ENCODE measurements at regions not wholly inside any gene's neighbourhood (a gene's known extent, or its start where the extent isn't known, plus 50 kb on each side); places are given as distances from the start of the nearest gene placed in this dataset.

GRCh38 chr13:54206626-54207025 is 1178.0 kb downstream of the OLFM4 start:
- TF ChIP-seq, protein P1, sequence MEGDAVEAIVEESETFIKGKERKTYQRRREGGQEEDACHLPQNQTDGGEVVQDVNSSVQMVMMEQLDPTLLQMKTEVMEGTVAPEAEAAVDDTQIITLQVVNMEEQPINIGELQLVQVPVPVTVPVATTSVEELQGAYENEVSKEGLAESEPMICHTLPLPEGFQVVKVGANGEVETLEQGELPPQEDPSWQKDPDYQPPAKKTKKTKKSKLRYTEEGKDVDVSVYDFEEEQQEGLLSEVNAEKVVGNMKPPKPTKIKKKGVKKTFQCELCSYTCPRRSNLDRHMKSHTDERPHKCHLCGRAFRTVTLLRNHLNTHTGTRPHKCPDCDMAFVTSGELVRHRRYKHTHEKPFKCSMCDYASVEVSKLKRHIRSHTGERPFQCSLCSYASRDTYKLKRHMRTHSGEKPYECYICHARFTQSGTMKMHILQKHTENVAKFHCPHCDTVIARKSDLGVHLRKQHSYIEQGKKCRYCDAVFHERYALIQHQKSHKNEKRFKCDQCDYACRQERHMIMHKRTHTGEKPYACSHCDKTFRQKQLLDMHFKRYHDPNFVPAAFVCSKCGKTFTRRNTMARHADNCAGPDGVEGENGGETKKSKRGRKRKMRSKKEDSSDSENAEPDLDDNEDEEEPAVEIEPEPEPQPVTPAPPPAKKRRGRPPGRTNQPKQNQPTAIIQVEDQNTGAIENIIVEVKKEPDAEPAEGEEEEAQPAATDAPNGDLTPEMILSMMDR (IDR thresholded peaks at IDR 0.05; ENCODE audit: insufficient read depth, low read depth, low read length): no peak
- TF ChIP-seq EZH2 (IDR thresholded peaks at IDR 0.05; ENCODE audit: insufficient read depth, low read length): no peak

All from astrocyte (in vitro differentiated cells and primary cell).